ENCODE measurements at regions not wholly inside any gene's neighbourhood (a gene's known extent, or its start where the extent isn't known, plus 50 kb on each side); places are given as distances from the start of the nearest gene placed in this dataset.

DNA sequence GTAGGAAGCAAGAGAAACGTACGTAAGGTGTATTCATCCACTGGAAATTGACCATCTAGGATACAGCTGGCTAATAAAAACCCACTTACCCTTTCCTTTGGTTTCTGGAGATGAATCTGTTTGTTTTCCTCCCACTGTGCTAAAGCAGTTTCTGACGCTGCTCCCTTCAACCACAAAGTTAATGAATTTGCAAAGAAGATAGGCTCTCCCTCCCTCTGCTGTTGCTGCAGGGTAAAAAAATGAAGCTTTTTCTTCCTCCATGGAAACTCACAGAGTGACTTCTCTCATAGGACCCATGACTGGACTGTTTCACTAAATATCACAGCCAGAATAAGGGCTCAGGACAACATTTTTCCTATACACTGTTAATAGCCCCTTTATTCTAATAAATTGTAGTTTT is 172.1 kb upstream of the LRRN1 start:
- intact Hi-C loops (cut with micrococcal nuclease): no loop called here
- ATAC-seq (ENCODE audit: low read depth): no peak
- Mint-ChIP-seq H3K4me1 (no peaks in the 10 kb centered on the region), H3K27ac (no peak overlapping the region), H3K4me3 (no peak overlapping the region), H3K9me3 (ENCODE audit: insufficient read depth) (no peaks in the 10 kb centered on the region), H3K27me3 (no peaks in the 10 kb centered on the region)
- H4K20me1 ChIP-seq (ENCODE audit: control insufficient read depth, insufficient read depth, low read length, poor library complexity, severe bottlenecking): no peaks in the 10 kb centered on the region
- DNase-seq: no peak
- ChIA-PET CTCF (no interaction called here), POLR2A (no interaction called here)
- H3K36me3 ChIP-seq (replicated peaks in 1 of 2; ENCODE audit: control extremely low read depth in 1 of 2, control insufficient read depth in 1 of 2, extremely low read depth in 1 of 2, insufficient read depth in 2 of 2, low read length in 1 of 2): no peaks in the 10 kb centered on the region
- no peak overlapping the region for H2AFZ ChIP-seq (ENCODE audit: insufficient read depth, low read depth, low read length, poor library complexity, severe bottlenecking)
- H3K4me1 ChIP-seq (ENCODE audit: control insufficient read depth in 2 of 2, insufficient read depth in 2 of 2, low read length in 2 of 2): no peaks in the 10 kb centered on the region
- no peaks in the 10 kb centered on the region for H3K79me2 ChIP-seq (ENCODE audit: control insufficient read depth, insufficient read depth, low read length)
- WGBS (ENCODE audit: insufficient coverage): no CpG with 5 or more reads among the region's 3 CpGs
- no peaks in the 10 kb centered on the region for H3K27me3 ChIP-seq (replicated peaks in 1 of 4; ENCODE audit: control extremely low read depth in 1 of 4, control insufficient read depth in 3 of 4, insufficient read depth in 4 of 4, low read length in 3 of 4)
- H3K4me3 ChIP-seq (ENCODE audit: control extremely low read depth in 1 of 5, extremely low read depth in 1 of 5, insufficient read depth in 1 of 5, low read depth in 2 of 5, low read length in 4 of 5): no peak overlapping the region
- no peak overlapping the region for H3K9ac ChIP-seq (ENCODE audit: low read length)
- H3K9me3 ChIP-seq (ENCODE audit: control extremely low read depth in 1 of 3, control insufficient read depth in 2 of 3, insufficient read depth in 1 of 3, low read length in 2 of 3): peaks cover 0 to 1% (median 0%) of the 10 kb centered on the region in 3 donors
- H3K27ac ChIP-seq (ENCODE audit: low read length in 2 of 2): no peak overlapping the region
- no peak for TF ChIP-seq EZH2 (IDR thresholded peaks at IDR 0.05; ENCODE audit: borderline replicate concordance, insufficient read depth, low read depth, low read length, poor library complexity, severe bottlenecking)
- H3K4me2 ChIP-seq (replicated peaks; ENCODE audit: low read depth, low read length, poor library complexity, severe bottlenecking): no peak overlapping the region

GRCh38 chr3:3625544-3626271 is 173.5 kb upstream of the LRRN1 start:
- Mint-ChIP-seq H3K27me3 (no peaks in the 10 kb centered on the region), H3K27ac (no peak overlapping the region), H3K4me1 (no peaks in the 10 kb centered on the region), H3K9me3 (ENCODE audit: insufficient read depth) (no peaks in the 10 kb centered on the region), H3K4me3 (no peak overlapping the region)
- no peak overlapping the region for H3K4me2 ChIP-seq (replicated peaks; ENCODE audit: low read depth, low read length, poor library complexity, severe bottlenecking)
- no peak overlapping the region for H3K27ac ChIP-seq (ENCODE audit: low read length in 2 of 2)
- no peaks in the 10 kb centered on the region for H3K79me2 ChIP-seq (ENCODE audit: control insufficient read depth, insufficient read depth, low read length)
- no peaks in the 10 kb centered on the region for H3K36me3 ChIP-seq (replicated peaks in 1 of 2; ENCODE audit: control extremely low read depth in 1 of 2, control insufficient read depth in 1 of 2, extremely low read depth in 1 of 2, insufficient read depth in 2 of 2, low read length in 1 of 2)
- no peaks in the 10 kb centered on the region for H3K4me1 ChIP-seq (ENCODE audit: control insufficient read depth in 2 of 2, insufficient read depth in 2 of 2, low read length in 2 of 2)
- no peak overlapping the region for H2AFZ ChIP-seq (ENCODE audit: insufficient read depth, low read depth, low read length, poor library complexity, severe bottlenecking)
- no peak overlapping the region for H3K4me3 ChIP-seq (ENCODE audit: control extremely low read depth in 1 of 5, extremely low read depth in 1 of 5, insufficient read depth in 1 of 5, low read depth in 2 of 5, low read length in 4 of 5)
- DNase-seq: no peak
- no peaks in the 10 kb centered on the region for H3K27me3 ChIP-seq (replicated peaks in 1 of 4; ENCODE audit: control extremely low read depth in 1 of 4, control insufficient read depth in 3 of 4, insufficient read depth in 4 of 4, low read length in 3 of 4)
- CTCF ChIA-PET: no interaction called here
- WGBS (ENCODE audit: insufficient coverage): 90% methylated on average over 2 of the region's 4 CpGs
- TF ChIP-seq, protein P1, sequence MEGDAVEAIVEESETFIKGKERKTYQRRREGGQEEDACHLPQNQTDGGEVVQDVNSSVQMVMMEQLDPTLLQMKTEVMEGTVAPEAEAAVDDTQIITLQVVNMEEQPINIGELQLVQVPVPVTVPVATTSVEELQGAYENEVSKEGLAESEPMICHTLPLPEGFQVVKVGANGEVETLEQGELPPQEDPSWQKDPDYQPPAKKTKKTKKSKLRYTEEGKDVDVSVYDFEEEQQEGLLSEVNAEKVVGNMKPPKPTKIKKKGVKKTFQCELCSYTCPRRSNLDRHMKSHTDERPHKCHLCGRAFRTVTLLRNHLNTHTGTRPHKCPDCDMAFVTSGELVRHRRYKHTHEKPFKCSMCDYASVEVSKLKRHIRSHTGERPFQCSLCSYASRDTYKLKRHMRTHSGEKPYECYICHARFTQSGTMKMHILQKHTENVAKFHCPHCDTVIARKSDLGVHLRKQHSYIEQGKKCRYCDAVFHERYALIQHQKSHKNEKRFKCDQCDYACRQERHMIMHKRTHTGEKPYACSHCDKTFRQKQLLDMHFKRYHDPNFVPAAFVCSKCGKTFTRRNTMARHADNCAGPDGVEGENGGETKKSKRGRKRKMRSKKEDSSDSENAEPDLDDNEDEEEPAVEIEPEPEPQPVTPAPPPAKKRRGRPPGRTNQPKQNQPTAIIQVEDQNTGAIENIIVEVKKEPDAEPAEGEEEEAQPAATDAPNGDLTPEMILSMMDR (IDR thresholded peaks at IDR 0.05): no peak
- TF ChIP-seq EZH2 (IDR thresholded peaks at IDR 0.05; ENCODE audit: borderline replicate concordance, insufficient read depth, low read depth, low read length, poor library complexity, severe bottlenecking): no peak
- intact Hi-C loops (cut with micrococcal nuclease): no loop called here
- no peaks in the 10 kb centered on the region for H4K20me1 ChIP-seq (ENCODE audit: control insufficient read depth, insufficient read depth, low read length, poor library complexity, severe bottlenecking)
- ATAC-seq (ENCODE audit: low read depth): no peak
- H3K9me3 ChIP-seq (ENCODE audit: control extremely low read depth in 1 of 3, control insufficient read depth in 2 of 3, insufficient read depth in 1 of 3, low read length in 2 of 3): peaks cover 0 to 1% (median 0%) of the 10 kb centered on the region in 3 donors
- no peak overlapping the region for H3K9ac ChIP-seq (ENCODE audit: low read length)
- POLR2A ChIA-PET: no interaction called here

Data from B cell (primary cell).